HG03108 (cell line): ENCODE measurements at regions not wholly inside any gene's neighbourhood (a gene's known extent, or its start where the extent isn't known, plus 50 kb on each side); places are given as distances from the start of the nearest gene placed in this dataset.
A peak's percentile ranks its signal among the peaks of the same experiment; 100 is the strongest.
"Not testable (repeated sequence)": the region's sequence is repeated elsewhere in the genome, so short reads cannot be mapped to it uniquely, and the experiment has no call there.

ENCODE experiments used
- ATAC-seq: cut with Tn5 transposase; IDR thresholded peaks from one replicate; pipeline ENCODE4 v1.9.1; 2021; ENCODE audit warnings: moderate library complexity; ENCODE audit not compliant: unreplicated experiment

DNA sequence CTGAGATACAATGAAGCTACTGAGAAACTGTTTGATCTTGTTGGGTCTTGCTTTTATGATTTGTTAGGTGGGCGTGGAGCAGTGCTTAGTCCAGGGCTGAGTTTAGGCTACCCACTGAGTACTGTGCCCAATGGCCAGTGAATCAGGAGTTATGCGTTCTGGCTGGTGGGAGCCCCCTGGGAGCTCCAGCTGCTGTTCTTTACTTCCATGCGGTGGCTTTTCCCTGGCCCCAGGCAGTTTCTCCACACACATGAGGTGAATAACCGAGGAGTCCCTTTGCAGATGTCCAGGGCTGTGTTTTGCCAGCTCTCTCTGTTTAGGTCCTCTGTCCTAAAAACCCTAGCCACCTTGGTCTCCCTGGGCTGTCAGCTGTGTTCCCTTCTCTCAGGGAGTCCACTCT, 106.5 kb downstream of the KLF13 start:
- ATAC-seq = no peak

DNA sequence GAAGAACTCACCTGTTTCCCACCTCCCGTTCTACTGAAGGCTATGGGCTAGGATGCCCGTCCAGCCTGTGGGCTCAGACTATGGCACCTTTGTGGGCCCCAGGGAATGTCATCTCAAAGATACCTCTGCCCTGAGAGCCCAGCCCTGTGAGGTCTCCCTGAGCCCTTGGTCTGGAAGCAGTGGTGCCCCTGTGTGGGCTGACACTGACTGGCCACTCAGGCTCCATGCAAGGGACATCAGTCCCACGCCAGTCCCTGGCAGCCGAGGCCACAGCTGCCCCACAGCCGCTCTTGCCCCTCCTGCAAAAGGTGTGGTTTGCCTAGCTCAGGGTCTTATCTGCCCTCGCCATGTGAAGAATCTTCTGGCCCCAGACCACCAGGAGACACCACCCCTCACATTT, 106.9 kb downstream of the KLF13 start:
- no peak for ATAC-seq

DNA sequence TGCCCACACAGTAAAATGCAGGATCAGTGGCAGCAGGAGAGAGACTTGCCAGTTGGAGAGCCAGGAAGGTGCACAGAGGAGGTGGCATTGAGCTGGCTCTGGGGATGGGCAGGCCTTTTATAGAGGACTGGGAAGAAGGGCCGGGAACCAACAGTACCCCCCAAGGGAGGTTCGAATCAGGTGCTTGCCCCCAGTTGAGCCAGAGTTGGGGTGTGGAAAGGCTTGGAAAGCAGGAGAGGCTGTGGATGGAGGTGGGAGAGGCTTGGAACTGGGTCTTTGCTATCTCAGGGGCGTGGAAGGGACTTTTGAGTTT, 107.6 kb downstream of the KLF13 start:
- no peak for ATAC-seq

DNA sequence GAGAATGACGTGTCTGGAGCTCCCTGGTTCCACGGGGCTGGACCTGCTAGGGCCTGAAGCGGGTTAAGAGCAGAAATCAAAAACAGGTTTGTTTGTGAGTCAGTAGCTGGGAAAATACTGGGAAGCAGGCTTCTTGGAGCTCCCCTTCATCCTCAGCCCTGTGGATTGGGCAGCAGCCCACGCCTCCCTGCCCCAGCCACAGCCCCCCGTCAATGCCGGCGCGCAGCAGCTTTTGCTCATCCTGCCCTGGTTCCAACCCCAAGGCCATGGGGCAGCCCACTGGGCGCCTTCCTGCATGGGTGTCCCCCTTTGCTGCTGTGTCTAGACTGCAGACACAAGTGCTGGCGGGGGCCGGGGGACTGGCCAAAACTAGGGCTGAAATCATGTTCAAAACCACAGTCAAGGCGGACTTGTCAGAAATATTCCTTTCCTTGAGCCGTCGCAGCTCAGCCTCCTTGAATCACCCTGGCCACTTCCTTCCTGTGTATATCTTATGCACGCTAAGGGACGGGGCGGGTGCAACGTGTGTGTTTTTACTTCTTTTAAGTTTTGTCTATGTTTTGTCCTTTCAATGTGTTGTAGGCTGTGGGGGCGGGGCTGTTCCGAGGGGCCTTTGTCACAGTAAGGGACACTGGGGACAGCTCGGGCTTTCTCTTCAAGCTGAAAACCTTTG, 108.1 kb downstream of the KLF13 start:
- ATAC-seq = peak; percentile 39

DNA sequence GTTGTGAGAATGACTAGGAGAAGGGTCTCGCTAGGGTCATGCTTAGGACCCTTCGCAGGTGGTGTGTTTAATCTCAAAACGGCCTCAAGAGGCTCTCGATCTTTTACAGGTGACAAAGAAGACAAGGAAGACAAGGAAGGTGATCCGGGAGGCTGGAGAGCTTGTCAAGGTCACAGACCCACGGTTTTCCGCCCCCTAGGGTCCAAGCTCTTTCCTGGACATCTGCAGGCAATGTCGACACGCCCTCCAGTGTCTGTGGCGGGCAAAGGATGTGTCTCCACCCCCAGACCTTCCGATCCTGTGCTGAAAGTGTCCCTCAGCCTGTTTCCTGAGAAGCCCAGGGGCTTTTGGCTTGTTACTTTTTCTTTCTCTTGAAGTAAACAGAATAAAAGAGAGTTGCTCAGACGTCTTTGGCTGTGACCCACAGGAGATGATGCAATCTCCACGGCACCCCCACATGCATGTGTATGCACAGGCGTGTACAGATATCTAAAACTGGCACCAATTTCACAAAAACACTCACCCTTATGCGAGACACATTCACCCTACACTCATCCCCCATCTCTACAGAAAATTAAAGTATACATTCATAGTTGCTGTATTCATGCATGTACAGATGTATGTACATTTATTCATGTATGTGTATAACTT, 108.8 kb downstream of the KLF13 start:
- ATAC-seq = peak; percentile 51

DNA sequence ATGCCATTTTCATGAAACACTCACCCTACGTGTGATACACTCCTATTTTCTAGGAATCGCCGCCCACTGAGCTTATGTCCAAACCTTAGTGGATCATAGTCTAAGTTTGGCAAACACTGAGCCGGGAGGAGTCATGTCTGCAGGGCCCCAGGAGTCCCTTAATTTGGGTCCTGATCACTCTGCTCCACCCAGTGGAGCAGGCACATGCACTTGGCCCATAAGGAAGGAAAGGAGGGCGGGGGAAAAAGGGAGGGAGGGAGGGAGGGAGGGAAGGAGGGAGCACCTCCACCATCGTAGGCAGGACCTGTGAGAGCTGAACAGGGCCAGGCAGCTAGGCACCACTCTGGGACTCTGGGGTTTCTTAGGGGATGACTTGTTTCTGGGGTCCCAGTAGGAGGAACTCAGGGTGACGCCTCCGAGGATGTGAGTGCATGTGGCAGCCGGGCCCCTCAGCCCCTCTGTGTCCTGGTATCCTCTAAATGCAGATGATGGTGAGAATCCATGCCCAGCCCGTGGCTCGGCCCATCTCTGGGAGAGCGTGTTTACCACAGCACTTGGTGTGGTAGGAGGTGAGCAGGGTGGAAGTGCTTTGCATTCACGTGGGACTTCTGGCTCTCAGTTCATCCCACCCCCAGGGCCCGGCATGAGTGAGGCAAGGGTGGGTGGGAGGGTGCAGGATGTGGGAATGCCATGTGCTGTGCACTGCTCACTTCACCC, 109.4 kb downstream of the KLF13 start:
- ATAC-seq = no peak

DNA sequence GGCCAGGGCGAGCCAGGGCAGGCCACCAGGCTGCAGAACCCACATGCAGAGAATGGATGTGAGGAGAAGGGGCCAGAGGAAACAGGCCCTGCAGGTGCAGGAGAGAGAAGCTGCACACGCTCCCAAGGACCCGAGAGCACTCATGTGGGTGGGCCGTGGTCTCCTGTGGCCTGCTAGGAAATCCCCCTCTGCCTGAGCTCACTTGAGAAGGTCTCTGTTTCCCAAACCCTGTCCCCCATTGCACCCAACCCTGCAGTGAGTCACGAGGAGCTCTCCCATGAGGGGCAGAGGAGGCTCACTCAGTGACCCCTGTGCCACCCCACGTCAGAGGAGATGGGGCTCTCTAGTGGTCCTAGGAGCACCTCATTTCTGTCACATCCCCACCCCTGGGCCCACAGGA, 111.1 kb downstream of the KLF13 start:
- no peak for ATAC-seq

DNA sequence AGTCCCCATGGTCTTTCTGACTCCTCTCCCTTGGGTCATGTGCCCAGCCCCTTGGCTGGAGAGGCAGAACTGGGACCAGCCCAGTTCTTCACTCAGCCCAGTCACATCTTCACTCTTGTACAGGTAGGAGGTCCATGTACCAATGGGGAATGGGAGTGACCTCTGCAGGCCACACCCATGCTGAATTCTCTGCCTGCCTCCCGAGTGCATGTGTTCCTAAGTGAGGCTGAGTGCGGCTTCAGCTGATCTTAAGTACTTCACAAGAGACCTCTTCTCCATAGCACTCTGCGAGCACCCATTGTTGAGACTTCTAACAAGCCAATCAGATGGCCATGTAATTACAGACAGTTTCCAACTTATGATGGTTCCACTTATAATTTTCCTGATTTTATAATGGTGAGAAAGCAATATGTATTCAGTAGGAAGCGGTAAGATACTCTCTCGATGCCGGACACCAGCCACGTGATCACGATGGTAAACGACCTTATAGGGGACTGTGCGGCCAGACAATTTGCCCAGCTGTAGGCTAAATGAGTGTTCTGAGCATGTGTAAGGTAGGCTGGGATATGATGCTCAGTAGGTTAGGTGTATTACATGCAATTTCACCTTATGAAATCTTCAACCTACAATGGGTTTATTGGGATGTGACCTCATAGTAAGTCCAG, 112.1 kb downstream of the KLF13 start:
- no peak for ATAC-seq

DNA sequence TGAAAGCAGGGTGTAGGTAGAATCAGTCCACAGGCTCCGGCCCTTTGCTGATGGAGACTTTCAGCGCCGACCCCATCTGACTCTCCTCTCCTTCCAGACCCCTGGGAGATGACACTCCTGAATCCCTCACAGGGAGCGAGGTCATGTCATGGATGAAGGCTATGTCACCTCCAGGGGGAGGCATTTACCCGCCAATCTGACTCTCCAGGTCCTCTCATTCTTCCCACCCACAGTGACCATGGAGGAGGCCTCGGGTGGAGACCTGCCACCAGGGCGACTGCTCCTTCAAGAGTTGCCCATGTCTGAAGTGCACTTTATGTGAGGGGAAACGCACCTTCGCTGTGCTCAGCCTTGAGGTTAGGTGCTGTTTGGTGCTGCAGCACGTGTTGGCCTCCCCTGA, 112.7 kb downstream of the KLF13 start:
- ATAC-seq = no peak

DNA sequence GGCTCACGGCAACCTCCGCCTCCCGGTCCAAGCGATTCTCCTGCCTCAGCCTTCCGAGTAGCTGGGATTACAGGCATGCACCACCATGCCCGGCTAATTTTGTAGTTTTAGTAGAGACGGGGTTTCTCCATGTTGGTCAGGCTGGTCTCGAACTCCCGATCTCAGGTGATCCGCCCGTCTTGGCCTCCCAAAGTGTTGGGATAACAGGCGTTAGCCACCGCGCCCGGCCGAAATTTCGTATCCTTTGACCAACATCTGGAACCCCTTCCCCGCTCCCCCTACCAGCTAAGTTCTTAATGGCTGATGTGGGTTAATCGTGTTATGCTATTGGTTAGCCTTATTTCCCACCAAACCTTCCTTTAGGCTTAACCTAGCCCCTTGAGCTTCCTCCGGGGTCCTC, 113.6 kb downstream of the KLF13 start:
- not testable (repeated sequence) for ATAC-seq

DNA sequence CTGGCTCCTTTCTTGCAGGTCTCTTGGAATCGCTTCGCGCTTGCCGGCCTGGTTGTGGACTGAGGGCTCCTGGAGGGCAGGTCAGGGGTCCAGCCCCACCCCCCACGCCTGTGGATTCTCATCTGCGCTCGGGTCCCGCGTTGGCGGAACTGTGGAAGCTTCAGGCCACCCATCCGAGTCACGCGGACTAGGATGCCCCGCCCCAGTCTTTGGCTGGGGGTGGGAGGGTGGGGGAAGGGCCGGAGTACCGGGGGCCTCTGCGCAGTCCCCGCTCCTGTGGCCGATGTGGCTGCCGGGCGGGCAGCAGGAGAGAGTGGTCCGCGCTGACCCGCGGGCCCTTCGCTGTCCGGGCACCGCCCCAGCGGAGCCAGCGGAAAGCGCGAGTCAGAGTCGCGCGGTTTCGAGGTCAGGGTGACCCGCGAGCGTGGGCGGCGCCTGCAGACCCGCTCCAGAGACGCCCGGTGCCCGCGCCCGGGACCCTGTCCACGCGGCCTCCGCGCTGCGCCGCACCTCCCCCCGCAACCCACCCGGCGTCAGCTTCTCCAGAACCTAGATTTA, 114.2 kb downstream of the KLF13 start:
- ATAC-seq = no peak

DNA sequence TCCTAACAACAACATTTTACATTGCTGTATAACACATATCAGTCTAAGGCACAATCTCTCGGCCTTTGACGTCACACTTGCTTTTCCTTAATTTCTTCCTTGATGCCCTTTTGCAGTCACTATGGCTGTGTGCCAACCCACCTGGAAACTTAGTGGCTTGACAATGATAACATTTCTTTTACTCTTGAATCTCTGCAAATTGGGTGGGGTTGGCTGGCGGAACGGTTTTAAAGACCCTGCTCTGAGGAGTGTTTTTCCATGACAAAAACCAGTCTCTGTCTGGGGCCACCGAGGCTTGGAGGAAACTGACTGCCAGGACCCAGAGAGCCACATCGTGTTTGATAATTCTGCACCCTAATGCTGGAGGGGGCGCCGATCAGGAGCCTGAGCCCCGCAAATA, 115.6 kb downstream of the KLF13 start:
- ATAC-seq = no peak

DNA sequence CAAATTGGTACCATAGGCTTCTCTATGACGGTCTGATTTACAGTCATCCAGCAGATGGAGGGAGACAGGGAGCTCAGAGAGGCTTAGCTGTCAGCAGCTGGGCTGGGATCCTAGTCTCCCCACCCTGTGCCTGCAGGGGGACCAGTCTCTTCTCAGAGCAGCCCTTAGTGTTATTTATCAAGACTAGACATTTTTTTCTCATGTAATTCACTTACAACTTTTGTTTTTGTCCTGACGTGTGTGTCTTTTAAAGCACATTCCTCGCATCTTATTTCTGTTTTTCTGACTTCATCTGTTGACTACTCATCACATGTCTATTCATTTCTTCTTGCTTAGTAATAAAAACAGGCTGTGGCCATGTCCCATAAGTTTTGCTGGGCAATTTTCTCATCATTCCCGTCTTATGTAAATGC, 116.1 kb downstream of the KLF13 start:
- no peak for ATAC-seq

DNA sequence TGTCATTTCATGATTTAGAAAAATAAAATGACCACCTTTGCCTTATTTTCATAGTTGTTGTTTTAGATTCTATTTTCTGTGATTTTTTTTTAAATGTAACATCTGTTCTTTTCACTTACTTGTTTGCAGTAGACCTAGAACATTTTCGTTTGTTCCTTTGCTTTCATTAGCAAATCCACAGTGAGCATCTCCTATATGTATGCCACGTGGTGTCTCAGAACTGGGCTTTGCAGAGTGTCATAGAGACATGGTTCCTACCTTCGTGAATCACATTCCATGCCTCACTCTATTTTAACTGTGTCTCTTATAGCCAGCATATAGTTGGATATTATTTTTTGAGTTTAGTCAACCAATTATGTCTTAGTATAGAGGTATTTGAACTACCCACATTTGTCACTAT, 118.2 kb downstream of the KLF13 start:
- ATAC-seq = no peak

DNA sequence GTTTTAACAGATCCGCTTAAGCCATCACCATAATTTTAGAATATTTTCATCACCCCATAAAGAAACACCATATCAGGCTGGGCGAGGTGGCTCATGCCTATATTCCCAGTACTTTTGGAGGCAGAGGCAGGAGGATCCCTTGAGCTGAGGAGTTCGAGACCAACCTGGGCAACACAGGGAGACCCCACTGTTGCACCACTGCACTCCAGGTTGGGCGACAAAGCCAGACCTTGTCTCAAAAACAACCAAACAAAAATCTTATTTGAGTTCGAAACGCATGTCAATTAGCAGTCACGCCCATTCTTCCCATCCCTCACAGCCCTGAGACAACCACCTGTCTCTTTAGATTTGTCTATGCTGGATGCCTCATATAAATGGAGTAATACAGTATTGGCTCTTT, 119.9 kb downstream of the KLF13 start:
- ATAC-seq = no peak

DNA sequence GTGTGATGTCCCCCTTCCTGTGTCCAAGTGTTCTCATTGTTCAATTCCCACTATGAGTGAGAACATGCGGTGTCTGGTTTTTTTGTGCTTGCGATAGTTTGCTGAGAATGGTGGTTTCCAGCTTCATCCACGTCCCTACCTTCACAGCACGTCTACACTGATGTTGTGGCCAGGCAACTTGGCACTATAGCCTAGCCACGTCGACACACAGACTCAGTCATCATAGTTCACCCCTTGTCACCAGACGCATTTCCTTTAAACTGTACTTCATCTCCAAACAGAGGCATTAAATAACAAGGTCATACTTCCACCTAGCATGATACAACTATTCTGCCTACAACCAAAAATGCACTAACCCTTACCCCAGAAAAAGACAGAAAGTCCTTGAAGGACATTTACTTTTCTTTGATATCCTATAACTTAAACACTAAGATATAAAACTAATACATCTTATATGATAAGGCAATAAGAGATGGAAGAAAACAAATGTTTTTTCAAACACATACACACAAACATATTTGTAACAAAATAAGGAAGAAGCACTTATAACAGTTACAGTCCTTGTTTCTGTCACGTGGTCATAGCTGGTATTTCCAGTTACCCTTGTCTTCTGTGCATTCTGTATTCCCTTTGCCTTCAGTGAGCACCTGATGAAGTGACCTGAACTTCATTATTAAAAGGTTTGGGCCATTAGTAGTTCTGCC, 121.4 kb downstream of the KLF13 start:
- ATAC-seq = no peak

DNA sequence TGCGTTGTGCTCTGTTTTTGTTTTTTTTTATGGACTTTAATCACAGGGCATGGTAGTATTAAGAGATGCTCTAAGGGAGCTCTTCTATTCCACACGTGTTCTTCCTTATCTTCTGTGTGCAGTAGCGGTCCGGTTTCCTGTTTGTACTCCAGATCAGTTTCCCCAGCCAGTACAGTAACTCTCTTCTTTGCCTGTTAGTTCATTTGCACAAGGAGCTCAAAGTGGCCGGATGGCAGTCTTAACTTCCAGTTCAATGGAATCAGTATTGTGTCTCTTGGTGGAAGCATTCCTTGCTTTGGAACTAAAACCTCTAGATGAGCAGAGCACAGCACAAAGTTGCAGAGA, 122.0 kb downstream of the KLF13 start:
- ATAC-seq = no peak

DNA sequence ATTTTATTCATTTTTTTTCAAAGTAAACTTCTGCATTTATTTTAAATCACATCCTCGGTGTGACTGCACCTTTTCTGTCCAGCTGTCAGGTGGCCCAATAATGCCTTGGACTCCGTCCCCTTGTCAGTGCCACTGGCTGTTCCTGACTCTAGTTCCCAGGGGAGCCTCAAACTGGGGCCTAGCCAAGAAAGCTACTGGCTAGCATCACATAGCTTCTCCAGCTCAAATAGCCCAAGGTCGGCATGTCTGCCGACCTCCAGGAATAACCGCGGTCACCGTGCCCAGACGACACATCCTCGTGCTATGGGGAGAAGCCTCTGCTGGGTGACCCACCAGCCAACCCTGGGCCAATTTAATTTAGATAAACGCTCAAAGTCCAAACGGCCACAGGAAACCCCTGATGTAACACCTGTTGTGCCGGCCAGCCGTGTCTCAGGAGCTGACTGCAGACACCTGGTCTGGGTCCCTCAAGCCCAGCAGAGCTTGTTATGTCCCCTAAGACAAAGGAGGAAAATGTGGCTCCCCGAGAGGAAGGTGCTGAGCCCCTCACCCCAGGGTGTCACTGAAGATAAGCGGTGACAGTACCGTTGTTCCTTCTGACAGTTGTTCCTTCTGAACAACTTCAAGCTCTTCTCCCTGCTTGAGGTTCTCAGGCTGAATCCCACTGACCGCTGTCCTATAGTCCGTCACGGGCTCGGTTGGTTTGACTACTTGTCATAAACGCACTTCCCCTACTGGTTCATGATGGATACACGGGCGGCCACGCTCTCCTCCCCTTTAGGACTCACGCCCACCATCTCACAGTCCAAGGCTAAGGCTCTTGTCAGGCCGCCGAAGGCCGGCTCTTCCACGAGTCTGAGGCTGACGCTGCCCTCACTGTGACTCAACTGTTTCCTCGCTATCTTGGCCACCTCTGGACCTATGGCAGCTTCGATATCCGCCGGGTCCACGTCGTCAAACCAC, 126.2 kb downstream of the KLF13 start:
- ATAC-seq = no peak

DNA sequence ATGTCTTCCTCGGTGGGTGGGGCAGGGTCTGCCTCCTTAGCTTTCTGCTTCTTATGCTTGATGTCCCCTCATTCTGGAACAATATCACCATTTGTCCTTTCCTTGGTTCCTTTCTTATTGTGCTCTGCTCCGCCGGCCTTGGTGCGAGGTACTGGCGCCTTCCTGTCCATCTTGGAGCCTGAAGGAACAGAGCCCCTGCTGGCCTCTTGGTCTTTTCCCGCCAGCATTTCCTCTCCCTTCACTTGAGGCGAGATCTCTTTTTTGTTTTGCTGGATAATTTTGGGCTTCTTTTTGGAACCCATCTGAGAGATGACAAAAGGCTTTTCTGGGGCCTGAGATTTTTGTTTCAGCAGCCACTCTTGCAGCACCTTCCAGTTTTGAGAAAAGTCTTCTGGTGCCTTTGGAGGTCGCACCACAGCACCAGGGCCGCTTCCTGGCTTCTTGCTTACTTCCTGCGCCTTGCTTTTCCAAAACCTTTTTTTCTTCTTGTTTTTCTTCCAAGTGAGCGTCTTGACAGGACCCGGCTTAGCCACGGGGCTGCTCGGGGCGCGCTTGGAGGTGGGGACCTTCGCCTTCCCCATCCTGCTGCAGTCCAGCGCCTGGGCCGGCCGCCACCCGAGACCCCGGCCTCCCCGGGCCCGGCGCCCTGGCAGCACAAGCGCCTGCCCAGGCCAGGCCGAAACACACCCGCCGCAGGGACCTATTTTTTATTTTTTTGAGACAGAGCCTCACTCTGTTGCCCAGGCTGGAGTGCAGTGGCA, 127.1 kb downstream of the KLF13 start:
- ATAC-seq = no peak
